ENCODE measurements at regions not wholly inside any gene's neighbourhood (a gene's known extent, or its start where the extent isn't known, plus 50 kb on each side); places are given as distances from the start of the nearest gene placed in this dataset.

GRCh38 chr1:55481634-55482033 is 266.5 kb upstream of the USP24 start:
- TF ChIP-seq IRF1 (CRISPR knock-in tag; IDR thresholded peaks at IDR 0.05): no peak
- TF ChIP-seq CTCF (IDR thresholded peaks at IDR 0.05): no peak
